ENCODE measurements at regions not wholly inside any gene's neighbourhood (a gene's known extent, or its start where the extent isn't known, plus 50 kb on each side); places are given as distances from the start of the nearest gene placed in this dataset.

DNA sequence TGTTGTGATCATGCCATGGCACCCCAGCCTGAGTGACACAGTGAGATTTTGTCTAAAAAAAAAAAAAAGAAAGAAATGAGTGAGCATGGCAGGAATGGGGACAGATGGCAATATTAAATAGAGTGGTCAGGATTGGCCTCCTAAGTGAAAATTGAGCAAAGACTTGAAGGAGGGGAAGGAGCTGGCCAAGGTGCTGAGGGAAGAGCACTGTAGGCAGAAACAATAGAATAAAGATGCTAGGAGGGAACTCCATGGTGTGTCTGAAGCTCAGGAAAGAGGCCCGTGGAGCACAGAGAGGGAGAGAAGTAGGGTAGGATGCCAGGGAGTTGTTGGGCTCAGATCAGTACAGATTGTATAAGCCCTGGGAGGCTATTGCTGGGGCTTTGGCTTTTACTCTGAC, 64.4 kb upstream of the PCAT7 start:
- TF ChIP-seq CTCF (IDR thresholded peaks at IDR 0.05) (no peak), ZNF219 (CRISPR knock-in tag; IDR thresholded peaks at IDR 0.05; ENCODE audit: borderline replicate concordance) (no peak), MXD4 (CRISPR knock-in tag; IDR thresholded peaks at IDR 0.05; ENCODE audit: borderline replicate concordance) (no peak), MAX (CRISPR knock-in tag; IDR thresholded peaks at IDR 0.05) (no peak)

Measured in WTC11 (cell line).